ENCODE measurements at regions not wholly inside any gene's neighbourhood (a gene's known extent, or its start where the extent isn't known, plus 50 kb on each side); places are given as distances from the start of the nearest gene placed in this dataset.
"Not testable (repeated sequence)": the region's sequence is repeated elsewhere in the genome, so short reads cannot be mapped to it uniquely, and the experiment has no call there.

- Histone ChIP-seq H3K9ac (ENCODE audit: insufficient read depth in 1 of 2, low read length in 2 of 2) (no peak overlapping the region), H3K9me3 (ENCODE audit: control insufficient read depth in 4 of 4, insufficient read depth in 3 of 4, low read length in 3 of 4) (peaks cover 0 to 2% (median 0%) of the 10 kb centered on the region in 4 donors), H3K4me3 (no peak overlapping the region), H3K36me3 (ENCODE audit: control insufficient read depth in 4 of 4, insufficient read depth in 4 of 4, low read length in 4 of 4) (no peaks in the 10 kb centered on the region), H3K27me3 (ENCODE audit: control insufficient read depth in 3 of 3, insufficient read depth in 3 of 3, low read length in 2 of 3) (no peaks in the 10 kb centered on the region), H3K27ac (ENCODE audit: low read depth in 1 of 2, low read length in 1 of 2) (no peak overlapping the region), H3K4me1 (ENCODE audit: control insufficient read depth in 5 of 5, insufficient read depth in 5 of 5, low read length in 5 of 5) (peaks cover 0 to 25% (median 8%) of the 10 kb centered on the region in 5 donors)
- DNase-seq, result no peak
- 22 to 25% methylated on average over 2 of the region's 2 CpGs for WGBS, 2 donors
- ATAC-seq (ENCODE audit: insufficient read depth, low FRiP score), result no peak
- TF ChIP-seq CTCF (IDR thresholded peaks at IDR 0.05; ENCODE audit: control extremely low read depth, extremely low read depth), result no peak
Observed at GRCh38 chr15:89021224-89021623, 67.0 kb upstream of the ABHD2 start.

GRCh38 chr15:89021886-89022285 lies 66.4 kb upstream of the ABHD2 start:
- H3K27ac ChIP-seq (ENCODE audit: low read depth in 1 of 2, low read length in 1 of 2); DNase-seq: not testable (repeated sequence)

GRCh38 chr15:89023311-89023961 lies 64.8 kb upstream of the ABHD2 start:
- Histone ChIP-seq H3K9ac (ENCODE audit: insufficient read depth in 1 of 2, low read length in 2 of 2) (no peak overlapping the region), H3K4me3 (no peak overlapping the region), H3K36me3 (ENCODE audit: control insufficient read depth in 4 of 4, insufficient read depth in 4 of 4, low read length in 4 of 4) (no peaks in the 10 kb centered on the region), H3K27ac (ENCODE audit: low read depth in 1 of 2, low read length in 1 of 2) (no peak overlapping the region), H3K9me3 (ENCODE audit: control insufficient read depth in 4 of 4, insufficient read depth in 3 of 4, low read length in 3 of 4) (peaks cover 0 to 2% (median 0%) of the 10 kb centered on the region in 4 donors), H3K27me3 (ENCODE audit: control insufficient read depth in 3 of 3, insufficient read depth in 3 of 3, low read length in 2 of 3) (no peaks in the 10 kb centered on the region), H3K4me1 (ENCODE audit: control insufficient read depth in 5 of 5, insufficient read depth in 5 of 5, low read length in 5 of 5) (peaks cover 0 to 12% (median 3%) of the 10 kb centered on the region in 5 donors)
- no peak for DNase-seq
- TF ChIP-seq CTCF (IDR thresholded peaks at IDR 0.05; ENCODE audit: control extremely low read depth, extremely low read depth), result no peak
- WGBS, 2 donors, result 81 to 91% methylated on average over 8 of the region's 8 CpGs
- no peak for ATAC-seq (ENCODE audit: insufficient read depth, low FRiP score)

More at GRCh38 chr15:89021886-89022285, 66.4 kb upstream of the ABHD2 start:
- H3K9ac ChIP-seq (ENCODE audit: insufficient read depth in 1 of 2, low read length in 2 of 2); H3K27me3 ChIP-seq (ENCODE audit: control insufficient read depth in 3 of 3, insufficient read depth in 3 of 3, low read length in 2 of 3); H3K9me3 ChIP-seq (ENCODE audit: control insufficient read depth in 4 of 4, insufficient read depth in 3 of 4, low read length in 3 of 4); H3K36me3 ChIP-seq (ENCODE audit: control insufficient read depth in 4 of 4, insufficient read depth in 4 of 4, low read length in 4 of 4); ATAC-seq (ENCODE audit: insufficient read depth, low FRiP score); H3K4me3 ChIP-seq: not testable (repeated sequence)
- peaks cover 0 to 25% (median 8%) of the 10 kb centered on the region in 5 donors for H3K4me1 ChIP-seq (ENCODE audit: control insufficient read depth in 5 of 5, insufficient read depth in 5 of 5, low read length in 5 of 5)
- WGBS, 2 donors, result 82 to 88% methylated on average over 8 of the region's 8 CpGs

- TF ChIP-seq CTCF (IDR thresholded peaks at IDR 0.05; ENCODE audit: control extremely low read depth, extremely low read depth), result no peak
- Histone ChIP-seq H3K9ac (ENCODE audit: insufficient read depth in 1 of 2, low read length in 2 of 2) (no peak overlapping the region), H3K9me3 (ENCODE audit: control insufficient read depth in 4 of 4, insufficient read depth in 3 of 4, low read length in 3 of 4) (peaks cover 0 to 2% (median 0%) of the 10 kb centered on the region in 4 donors), H3K27ac (ENCODE audit: low read depth in 1 of 2, low read length in 1 of 2) (no peak overlapping the region), H3K4me3 (no peak overlapping the region), H3K36me3 (ENCODE audit: control insufficient read depth in 4 of 4, insufficient read depth in 4 of 4, low read length in 4 of 4) (no peaks in the 10 kb centered on the region), H3K4me1 (ENCODE audit: control insufficient read depth in 5 of 5, insufficient read depth in 5 of 5, low read length in 5 of 5) (peaks cover 0 to 5% (median 0%) of the 10 kb centered on the region in 5 donors), H3K27me3 (ENCODE audit: control insufficient read depth in 3 of 3, insufficient read depth in 3 of 3, low read length in 2 of 3) (no peaks in the 10 kb centered on the region)
- 90 to 93% methylated on average over 2 of the region's 2 CpGs for WGBS, 2 donors
- ATAC-seq (ENCODE audit: insufficient read depth, low FRiP score), result no peak
- DNase-seq, result no peak
Observed at GRCh38 chr15:89024418-89024817, 63.8 kb upstream of the ABHD2 start.

All from lung (tissue), 11 donors.